ENCODE measurements at regions not wholly inside any gene's neighbourhood (a gene's known extent, or its start where the extent isn't known, plus 50 kb on each side); places are given as distances from the start of the nearest gene placed in this dataset.

- no peak for DNase-seq
Observed at GRCh38 chr5:39863926-39864552, 439.3 kb upstream of the DAB2 start.

- DNase-seq, result no peak
Observed at GRCh38 chr5:39857041-39857440, 432.3 kb upstream of the DAB2 start.

GRCh38 chr5:39854771-39855410 is 430.1 kb upstream of the DAB2 start:
- no peak for DNase-seq

GRCh38 chr5:39850291-39850690 is 425.5 kb upstream of the DAB2 start:
- no peak for DNase-seq

GRCh38 chr5:39846144-39846543 is 421.4 kb upstream of the DAB2 start:
- no peak for DNase-seq

- no peak for DNase-seq
Observed at GRCh38 chr5:39843767-39844166, 419.0 kb upstream of the DAB2 start.

- no peak for DNase-seq
Observed at GRCh38 chr5:39835371-39835770, 410.6 kb upstream of the DAB2 start.

- no peak for DNase-seq
Observed at GRCh38 chr5:39829441-39829840, 404.7 kb upstream of the DAB2 start.

- no peak for DNase-seq
Observed at GRCh38 chr5:39826051-39826450, 401.3 kb upstream of the DAB2 start.

- DNase-seq, result no peak
Observed at GRCh38 chr5:39825301-39825700, 400.5 kb upstream of the DAB2 start.

GRCh38 chr5:39822020-39822419 is 397.2 kb upstream of the DAB2 start:
- DNase-seq, result no peak

- no peak for DNase-seq
Observed at GRCh38 chr5:39816866-39817265, 392.1 kb upstream of the DAB2 start.

- DNase-seq, result no peak
Observed at GRCh38 chr5:39816156-39816845, 391.5 kb upstream of the DAB2 start.

- no peak for DNase-seq
Observed at GRCh38 chr5:39815711-39816110, 390.9 kb upstream of the DAB2 start.

- DNase-seq, result no peak
Observed at GRCh38 chr5:39811381-39811780, 386.6 kb upstream of the DAB2 start.

GRCh38 chr5:39808656-39809055 is 383.9 kb upstream of the DAB2 start:
- no peak for DNase-seq

- no peak for DNase-seq
Observed at GRCh38 chr5:39801306-39801705, 376.5 kb upstream of the DAB2 start.

GRCh38 chr5:39800042-39800601 is 375.3 kb upstream of the DAB2 start:
- DNase-seq, result peak in 1 of 3 experiments; percentile 11

- no peak for DNase-seq
Observed at GRCh38 chr5:39799242-39799641, 374.5 kb upstream of the DAB2 start.

- no peak for DNase-seq
Observed at GRCh38 chr5:39794513-39795210, 369.9 kb upstream of the DAB2 start.

GRCh38 chr5:39785410-39785809 is 360.6 kb upstream of the DAB2 start:
- no peak for DNase-seq

GRCh38 chr5:39783756-39784421 is 359.1 kb upstream of the DAB2 start:
- DNase-seq, result no peak

GRCh38 chr5:39780347-39780746 is 355.6 kb upstream of the DAB2 start:
- no peak for DNase-seq

Data from NCI-H1417 (cell line).